PC-9 (cell line): ENCODE measurements at regions not wholly inside any gene's neighbourhood (a gene's known extent, or its start where the extent isn't known, plus 50 kb on each side); places are given as distances from the start of the nearest gene placed in this dataset.

Experiments
- BruUV-seq: library from RNA; stranded (reverse); fragments of 400-500 nt; replicated peaks from 2 replicates; lab custom pipeline; 2021; lab: Mats Ljungman, UMichigan
- CTCF ChIA-PET: fragments of 300-600 bp; sonication (Branson Sonifier 250); formaldehyde crosslinking; loops from one replicate; lab custom pipeline; 2022; ENCODE audit warnings: antibody characterized with exemption; lab: Charles Lee
- POLR2A ChIA-PET: fragments of 300-600 bp; sonication (Branson Sonifier 250); formaldehyde crosslinking; loops from one replicate; lab custom pipeline; 2022; ENCODE audit warnings: antibody characterized with exemption; ENCODE audit not compliant: unreplicated experiment; lab: Charles Lee
- DNase-seq, 2 experiments: peaks; one replicate each; pipeline versions ENCODE4 v3.0.0 to v3.0.0-alpha.2; 2015 to 2022; ENCODE audit warnings: mixed read lengths in 1 of 2
- H2AFZ ChIP-seq: fragments of 200-600 bp; sonication (generic); 2 replicates; pipeline ENCODE4 v1.8.1; 2017; ENCODE audit warnings: antibody characterized with exemption
- H3F3A ChIP-seq: fragments of 200-600 bp; sonication (generic); 2 replicates; pipeline ENCODE4 v1.8.1; 2017; ENCODE audit warnings: antibody characterized with exemption, mild to moderate bottlenecking, low read depth; ENCODE audit not compliant: insufficient read depth
- H3K27ac ChIP-seq: fragments of 200-600 bp; sonication (generic); 2 replicates; pipeline ENCODE4 v1.6.1; 2016; ENCODE audit warnings: mixed run types
- H3K27me3 ChIP-seq: fragments of 200-600 bp; sonication (generic); 2 replicates; pipeline ENCODE4 v1.6.1; 2016; ENCODE audit warnings: low read depth, mixed run types; ENCODE audit not compliant: insufficient read depth
- H3K36me3 ChIP-seq: fragments of 200-600 bp; sonication (generic); 2 replicates; pipeline ENCODE4 v1.6.1; 2016; ENCODE audit warnings: low read depth, mixed run types
- H3K4me1 ChIP-seq: fragments of 200-600 bp; sonication (generic); replicated peaks from 2 replicates; pipeline ENCODE4 v1.6.1; 2016; ENCODE audit warnings: mixed run types; ENCODE audit not compliant: insufficient read depth
- H3K4me2 ChIP-seq: fragments of 200-600 bp; sonication (generic); 2 replicates; pipeline ENCODE4 v1.6.1; 2017; ENCODE audit warnings: mixed run types
- H3K4me3 ChIP-seq: fragments of 200-600 bp; sonication (generic); 2 replicates; pipeline ENCODE4 v1.6.1; 2016; ENCODE audit warnings: mixed run types
- H3K79me2 ChIP-seq: fragments of 200-600 bp; sonication (generic); 2 replicates; pipeline ENCODE4 v1.6.1; 2017; ENCODE audit warnings: low read depth, mixed run types
- H3K9me2 ChIP-seq: fragments of 200-600 bp; sonication (generic); 2 replicates; pipeline ENCODE4 v1.8.1; 2017; ENCODE audit warnings: mild to moderate bottlenecking; ENCODE audit not compliant: insufficient read depth
- H3K9me3 ChIP-seq: fragments of 200-600 bp; sonication (generic); 2 replicates; pipeline ENCODE4 v1.8.1; 2016; ENCODE audit warnings: low read depth; ENCODE audit not compliant: insufficient read depth
- H4K20me1 ChIP-seq: fragments of 200-600 bp; sonication (generic); 2 replicates; pipeline ENCODE4 v1.8.1; 2017; ENCODE audit not compliant: insufficient read depth
- CTCF ChIP-seq: fragments of 200-600 bp; sonication (generic); conservative IDR thresholded peaks from 2 replicates; pipeline ENCODE4 v1.6.1; 2017; ENCODE audit warnings: mixed run types, antibody characterized with exemption, mild to moderate bottlenecking, moderate library complexity
- EZH2 ChIP-seq: fragments of 200-600 bp; sonication (generic); IDR thresholded peaks from 2 replicates; pipeline ENCODE4 v1.8.0; 2017; ENCODE audit warnings: antibody characterized with exemption, low read depth
- intact Hi-C: fragments of 100-400 bp; cut with micrococcal nuclease; formaldehyde crosslinking; loops from one replicate; pipeline ENCODE4 v1.10.0; 2022; ENCODE audit not compliant: unreplicated experiment

- intact Hi-C loops = no loop called here
- no peaks in the 10 kb centered on the region for H4K20me1 ChIP-seq
- no peak for DNase-seq
- no peaks in the 10 kb centered on the region for H3K79me2 ChIP-seq
- no peaks in the 10 kb centered on the region for H3F3A ChIP-seq
- ChIA-PET CTCF (no interaction called here), POLR2A (no interaction called here)
- no peaks in the 10 kb centered on the region; the same call in 1 of the 2 replicates for H3K9me3 ChIP-seq
- H2AFZ ChIP-seq = no peak overlapping the region
- H3K9me2 ChIP-seq = no peaks in the 10 kb centered on the region
- no peaks in the 10 kb centered on the region for H3K36me3 ChIP-seq
- no peak overlapping the region for H3K27ac ChIP-seq
- BruUV-seq = no TSS peak
- no peak for TF ChIP-seq CTCF
- no peaks in the 10 kb centered on the region for H3K4me1 ChIP-seq
- H3K4me2 ChIP-seq = no peak overlapping the region
- no peak overlapping the region for H3K4me3 ChIP-seq
- H3K27me3 ChIP-seq = no peaks in the 10 kb centered on the region
These were observed 201.8 kb upstream of the ATP5MC3 start for GRCh38 chr2:175383286-175383685.

- TF ChIP-seq EZH2 = no peak
- TF ChIP-seq CTCF = no peak
- no peaks in the 10 kb centered on the region for H3K4me1 ChIP-seq
- POLR2A ChIA-PET = no interaction called here
- H3K27me3 ChIP-seq = no peaks in the 10 kb centered on the region
- H3K36me3 ChIP-seq = no peaks in the 10 kb centered on the region
- no peaks in the 10 kb centered on the region for H3K9me3 ChIP-seq
- H3K4me2 ChIP-seq = no peak overlapping the region
- no peaks in the 10 kb centered on the region for H4K20me1 ChIP-seq
- H3K79me2 ChIP-seq = no peaks in the 10 kb centered on the region
- no peaks in the 10 kb centered on the region for H3K9me2 ChIP-seq
- intact Hi-C loops = no loop called here
- H3F3A ChIP-seq = no peaks in the 10 kb centered on the region
- no TSS peak for BruUV-seq
- H3K27ac ChIP-seq = no peak overlapping the region
- CTCF ChIA-PET = no interaction called here
- 0 out of 2 replicates have a peak overlapping the region, but pooled peaks have one; percentile 6 for H2AFZ ChIP-seq
- no peak for DNase-seq
- H3K4me3 ChIP-seq = no peak overlapping the region
These were observed 192.2 kb upstream of the ATP5MC3 start for GRCh38 chr2:175373729-175374128.

- Histone ChIP-seq H3K79me2 (no peaks in the 10 kb centered on the region), H4K20me1 (no peaks in the 10 kb centered on the region), H3K9me3 (no peaks in the 10 kb centered on the region), H3F3A (no peaks in the 10 kb centered on the region), H2AFZ (0 out of 2 replicates have a peak overlapping the region, but pooled peaks have one; percentile 6), H3K4me2 (no peak overlapping the region), H3K36me3 (no peaks in the 10 kb centered on the region), H3K27ac (no peak overlapping the region), H3K4me3 (no peak overlapping the region), H3K27me3 (no peaks in the 10 kb centered on the region), H3K4me1 (no peaks in the 10 kb centered on the region), H3K9me2 (no peaks in the 10 kb centered on the region)
- intact Hi-C loops = no loop called here
- CTCF ChIA-PET = no interaction called here
- POLR2A ChIA-PET = no interaction called here
- no TSS peak for BruUV-seq
- TF ChIP-seq CTCF = no peak
- TF ChIP-seq EZH2 = no peak
- peak in 1 of 2 experiments; percentile 62 for DNase-seq
These were observed 191.5 kb upstream of the ATP5MC3 start for GRCh38 chr2:175372704-175373701.
